Breast epithelium (tissue), 3 donors: ENCODE measurements at regions not wholly inside any gene's neighbourhood (a gene's known extent, or its start where the extent isn't known, plus 50 kb on each side); places are given as distances from the start of the nearest gene placed in this dataset.

Experiments
- POLR2A ChIP-seq: fragments of 450-650 bp; IDR thresholded peaks from one replicate; pipeline ENCODE4 v1.6.1; 2016; ENCODE audit warnings: antibody characterized with exemption, mild to moderate bottlenecking, moderate library complexity
- POLR2AphosphoS5 ChIP-seq, 3 donors: sonication (generic); formaldehyde crosslinking; IDR thresholded peaks; one replicate each; pipeline ENCODE4 v1.6.1; 2017; ENCODE audit warnings: antibody characterized with exemption in 3 of 3
- TF ChIP-seq, protein P1 (sequence below), 3 donors: fragments of 450-650 bp; IDR thresholded peaks; one replicate each; pipeline ENCODE4 v1.5.1; 2016 to 2017; ENCODE audit warnings: antibody characterized with exemption in 3 of 3, mild to moderate bottlenecking in 3 of 3, moderate library complexity in 3 of 3

GRCh38 chr1:218754477-218754876, 409.3 kb downstream of the TGFB2 start:
- TF ChIP-seq POLR2A (no peak), POLR2AphosphoS5 (IDR thresholded peaks at IDR 0.05) (no peak)
- TF ChIP-seq, protein P1, sequence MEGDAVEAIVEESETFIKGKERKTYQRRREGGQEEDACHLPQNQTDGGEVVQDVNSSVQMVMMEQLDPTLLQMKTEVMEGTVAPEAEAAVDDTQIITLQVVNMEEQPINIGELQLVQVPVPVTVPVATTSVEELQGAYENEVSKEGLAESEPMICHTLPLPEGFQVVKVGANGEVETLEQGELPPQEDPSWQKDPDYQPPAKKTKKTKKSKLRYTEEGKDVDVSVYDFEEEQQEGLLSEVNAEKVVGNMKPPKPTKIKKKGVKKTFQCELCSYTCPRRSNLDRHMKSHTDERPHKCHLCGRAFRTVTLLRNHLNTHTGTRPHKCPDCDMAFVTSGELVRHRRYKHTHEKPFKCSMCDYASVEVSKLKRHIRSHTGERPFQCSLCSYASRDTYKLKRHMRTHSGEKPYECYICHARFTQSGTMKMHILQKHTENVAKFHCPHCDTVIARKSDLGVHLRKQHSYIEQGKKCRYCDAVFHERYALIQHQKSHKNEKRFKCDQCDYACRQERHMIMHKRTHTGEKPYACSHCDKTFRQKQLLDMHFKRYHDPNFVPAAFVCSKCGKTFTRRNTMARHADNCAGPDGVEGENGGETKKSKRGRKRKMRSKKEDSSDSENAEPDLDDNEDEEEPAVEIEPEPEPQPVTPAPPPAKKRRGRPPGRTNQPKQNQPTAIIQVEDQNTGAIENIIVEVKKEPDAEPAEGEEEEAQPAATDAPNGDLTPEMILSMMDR (IDR thresholded peaks at IDR 0.05): no peak
